HUES64 (cell line): ENCODE measurements at regions not wholly inside any gene's neighbourhood (a gene's known extent, or its start where the extent isn't known, plus 50 kb on each side); places are given as distances from the start of the nearest gene placed in this dataset.
"Not testable (repeated sequence)": the region's sequence is repeated elsewhere in the genome, so short reads cannot be mapped to it uniquely, and the experiment has no call there.

ENCODE experiments used
- H3K27ac ChIP-seq: 2 replicates; pipeline ENCODE4 v1.7.0; 2013; ENCODE audit warnings: low read depth, low read length, inconsistent platforms
- H3K27me3 ChIP-seq: 2 replicates; pipeline ENCODE4 v1.6.1; 2013; ENCODE audit warnings: mild to moderate bottlenecking, low read length; ENCODE audit not compliant: insufficient read depth
- H3K36me3 ChIP-seq: 2 replicates; pipeline ENCODE4 v1.6.1; 2013; ENCODE audit warnings: mild to moderate bottlenecking, low read length; ENCODE audit not compliant: insufficient read depth
- H3K4me1 ChIP-seq: 2 replicates; pipeline ENCODE4 v1.6.1; 2013; ENCODE audit warnings: mild to moderate bottlenecking, low read length, moderate library complexity; ENCODE audit not compliant: insufficient read depth
- H3K4me3 ChIP-seq: 2 replicates; pipeline ENCODE4 v1.5.1; 2013; ENCODE audit warnings: mild to moderate bottlenecking, low read length, moderate library complexity
- H3K9ac ChIP-seq: 2 replicates; pipeline ENCODE4 v1.6.1; 2013; ENCODE audit warnings: mild to moderate bottlenecking, low read depth, low read length
- H3K9me3 ChIP-seq: 2 replicates; pipeline ENCODE4 v1.6.1; 2013; ENCODE audit warnings: low read depth, low read length; ENCODE audit not compliant: insufficient read depth
- WGBS: fragments of 150-250, 120-280 bp; methylation state at CpG from one replicate; pipeline ENCODE4 v1.1.7; 2013; ENCODE audit warnings: missing lambda C conversion rate; 5-methylcytosine and 5-hydroxymethylcytosine counted together

DNA sequence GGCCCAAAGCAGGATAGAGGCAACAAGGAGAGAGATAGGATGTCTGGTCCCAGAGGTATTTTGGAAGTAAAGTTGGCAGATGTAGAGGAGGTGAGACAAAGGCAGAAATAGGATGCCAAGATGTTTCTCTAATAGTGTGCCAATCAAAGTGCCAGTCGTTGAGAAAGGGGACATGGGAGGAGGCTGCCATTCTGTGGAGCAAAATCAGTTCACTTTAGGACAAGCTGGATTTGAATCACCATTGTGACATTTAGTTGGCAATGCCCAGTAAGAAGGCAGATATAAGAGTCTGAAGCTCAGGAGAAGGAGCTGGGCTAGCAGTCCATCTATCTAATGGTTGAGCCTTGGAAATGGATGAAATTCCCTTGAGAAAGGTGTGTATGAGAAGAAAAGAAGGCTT lies 53.8 kb downstream of the ADRB2 start:
- Histone ChIP-seq H3K27me3 (no peaks in the 10 kb centered on the region), H3K36me3 (no peaks in the 10 kb centered on the region), H3K4me3 (no peak overlapping the region), H3K9ac (no peak overlapping the region), H3K27ac (no peak overlapping the region), H3K9me3 (no peaks in the 10 kb centered on the region), H3K4me1 (no peaks in the 10 kb centered on the region)
- 86% methylated on average over 1 of the region's 1 CpG for WGBS

DNA sequence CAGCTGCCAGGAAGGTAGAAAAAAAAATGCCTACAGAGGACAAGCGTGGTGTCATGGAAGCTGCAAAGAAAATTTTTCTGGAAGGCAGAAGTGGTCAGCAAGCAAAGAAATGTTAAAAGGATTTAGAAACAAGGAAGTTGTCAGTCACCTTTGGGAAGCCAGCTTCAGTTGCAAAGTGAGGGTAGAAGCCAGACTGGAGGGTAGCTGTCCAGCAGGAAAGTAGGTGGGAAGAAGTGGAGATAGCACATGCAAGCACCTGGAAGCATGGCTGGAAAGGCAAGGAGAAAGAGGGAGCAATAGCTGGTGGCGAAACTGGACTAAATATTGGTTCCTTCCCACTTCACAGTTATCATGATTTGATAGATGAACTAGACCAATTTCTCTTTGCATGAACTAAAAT lies 54.3 kb downstream of the ADRB2 start:
- no peak overlapping the region for H3K9ac ChIP-seq
- H3K27me3 ChIP-seq = no peaks in the 10 kb centered on the region
- H3K4me1 ChIP-seq = no peaks in the 10 kb centered on the region
- H3K4me3 ChIP-seq = no peak overlapping the region
- no peaks in the 10 kb centered on the region for H3K36me3 ChIP-seq
- no peaks in the 10 kb centered on the region for H3K9me3 ChIP-seq
- no peak overlapping the region for H3K27ac ChIP-seq
- WGBS = 92% methylated on average over 2 of the region's 2 CpGs

DNA sequence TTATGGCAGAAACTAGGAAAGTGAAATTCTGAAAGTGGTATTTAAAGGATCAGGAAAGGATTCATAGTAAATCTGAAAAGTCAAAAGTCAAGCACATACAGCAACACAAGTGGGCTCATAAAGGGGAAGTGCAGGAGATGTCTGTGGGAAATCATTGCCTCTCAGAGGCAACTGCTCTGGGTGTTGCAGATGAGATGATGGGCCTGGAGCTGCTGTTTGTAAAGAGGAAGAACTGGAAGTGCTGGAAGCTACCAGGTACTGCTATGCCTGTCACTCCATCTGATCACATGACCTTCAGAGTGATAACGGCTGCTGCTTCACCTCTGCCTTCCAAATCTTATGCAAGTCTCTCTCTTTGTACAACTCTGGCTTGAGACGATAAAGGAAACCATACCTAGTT lies 55.9 kb downstream of the ADRB2 start:
- no peak overlapping the region for H3K9ac ChIP-seq
- H3K27me3 ChIP-seq = no peaks in the 10 kb centered on the region
- H3K27ac ChIP-seq = no peak overlapping the region
- no peaks in the 10 kb centered on the region for H3K9me3 ChIP-seq
- H3K4me1 ChIP-seq = no peaks in the 10 kb centered on the region
- no peaks in the 10 kb centered on the region for H3K36me3 ChIP-seq
- 75% methylated on average over 2 of the region's 2 CpGs for WGBS
- no peak overlapping the region for H3K4me3 ChIP-seq

DNA sequence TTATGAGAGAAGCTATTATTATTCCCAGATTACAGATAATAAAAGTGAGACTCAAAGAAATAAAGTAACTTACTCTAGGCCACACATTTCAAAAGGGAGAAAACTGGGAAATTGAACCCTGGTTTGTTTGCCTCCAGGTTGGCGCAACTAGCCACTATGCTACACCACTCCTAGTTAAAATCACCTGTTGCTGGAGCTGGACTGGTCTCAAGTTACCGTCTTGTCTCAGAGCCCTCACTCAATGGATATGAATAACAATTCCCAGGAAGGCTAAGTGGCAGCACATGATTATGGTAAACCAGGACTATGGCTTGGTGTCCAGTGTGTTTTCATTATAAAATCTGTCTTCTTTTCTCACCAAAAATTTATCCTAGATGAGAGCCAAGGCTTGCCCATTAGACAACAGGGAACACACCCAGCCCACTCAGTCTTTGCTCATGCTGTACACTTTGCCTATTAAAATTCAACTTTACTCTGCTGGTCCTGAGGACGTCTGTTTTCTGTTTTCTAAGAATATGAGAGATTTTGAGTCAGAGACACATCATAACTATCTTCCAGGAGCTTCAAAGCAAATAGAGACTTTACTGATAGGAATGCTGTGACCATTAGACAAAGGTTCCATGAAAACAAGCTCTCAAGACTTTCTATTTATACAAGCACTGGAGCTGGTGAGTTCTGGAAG lies 58.1 kb downstream of the ADRB2 start:
- no peak overlapping the region for H3K9ac ChIP-seq
- no peaks in the 10 kb centered on the region for H3K9me3 ChIP-seq
- H3K27ac ChIP-seq = no peak overlapping the region
- H3K36me3 ChIP-seq = no peaks in the 10 kb centered on the region
- no peaks in the 10 kb centered on the region for H3K4me1 ChIP-seq
- WGBS = 78% methylated on average over 2 of the region's 3 CpGs
- H3K27me3 ChIP-seq = no peaks in the 10 kb centered on the region
- no peak overlapping the region for H3K4me3 ChIP-seq

DNA sequence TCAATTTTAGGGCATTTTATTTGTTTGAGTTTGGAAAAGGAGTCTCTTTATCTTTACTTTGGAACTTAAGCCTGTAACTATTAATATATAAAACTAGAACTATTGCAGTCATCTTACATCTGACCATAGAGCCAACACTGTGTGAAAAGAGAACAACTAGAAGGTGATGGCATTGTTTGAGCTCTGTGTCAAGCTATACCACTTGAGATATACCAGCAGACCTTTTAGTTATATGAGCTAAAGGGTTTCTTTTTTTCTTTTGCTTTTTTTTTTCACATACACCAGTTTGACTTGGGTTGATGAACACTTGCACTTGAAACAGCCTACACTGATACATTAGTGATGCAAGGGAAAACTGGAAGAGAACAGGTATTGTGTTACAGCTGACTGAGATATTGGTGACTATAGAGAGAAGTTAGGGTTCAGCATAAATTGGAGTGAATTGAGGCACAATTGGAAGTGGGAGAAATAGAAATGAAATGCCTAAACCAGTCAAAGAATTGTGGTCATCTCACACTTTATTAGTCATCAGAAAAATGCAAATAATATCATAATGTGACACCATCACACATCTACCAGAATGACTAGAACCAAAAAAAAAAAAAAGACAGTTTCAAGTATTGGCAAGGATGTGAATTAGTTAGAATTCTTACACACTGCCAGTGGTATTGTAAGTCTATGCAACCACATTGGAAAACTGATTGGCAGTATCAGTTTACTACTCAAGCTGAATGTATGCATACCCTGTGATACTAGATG lies 60.9 kb downstream of the ADRB2 start:
- H3K9me3 ChIP-seq = no peaks in the 10 kb centered on the region
- no peak overlapping the region for H3K9ac ChIP-seq
- H3K36me3 ChIP-seq = no peaks in the 10 kb centered on the region
- no peaks in the 10 kb centered on the region for H3K27me3 ChIP-seq
- H3K4me3 ChIP-seq = no peak overlapping the region
- no peak overlapping the region for H3K27ac ChIP-seq
- H3K4me1 ChIP-seq = no peaks in the 10 kb centered on the region

DNA sequence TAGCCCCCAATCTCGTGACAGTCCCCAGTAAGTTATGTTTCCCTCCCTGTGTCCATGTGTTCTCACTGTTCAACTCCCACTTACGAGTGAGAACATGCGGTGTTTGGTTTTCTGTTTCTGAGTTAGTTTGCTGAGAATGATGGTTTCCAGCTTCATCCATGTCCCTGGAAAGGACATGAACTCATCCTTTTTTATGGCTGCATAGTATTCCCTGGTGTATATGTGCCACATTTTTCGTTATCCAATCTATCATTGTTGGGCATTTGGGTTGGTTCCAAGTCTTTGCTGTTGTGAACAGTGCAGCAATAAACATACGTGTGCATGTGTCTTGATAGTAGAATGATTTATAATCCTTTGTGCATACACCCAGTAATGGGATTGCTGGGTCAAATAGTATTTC lies 63.5 kb downstream of the ADRB2 start:
- not testable (repeated sequence) for H3K9me3 ChIP-seq, H3K27me3 ChIP-seq, H3K27ac ChIP-seq, H3K36me3 ChIP-seq, H3K9ac ChIP-seq, H3K4me3 ChIP-seq, H3K4me1 ChIP-seq
- WGBS = 87% methylated on average over 5 of the region's 5 CpGs

DNA sequence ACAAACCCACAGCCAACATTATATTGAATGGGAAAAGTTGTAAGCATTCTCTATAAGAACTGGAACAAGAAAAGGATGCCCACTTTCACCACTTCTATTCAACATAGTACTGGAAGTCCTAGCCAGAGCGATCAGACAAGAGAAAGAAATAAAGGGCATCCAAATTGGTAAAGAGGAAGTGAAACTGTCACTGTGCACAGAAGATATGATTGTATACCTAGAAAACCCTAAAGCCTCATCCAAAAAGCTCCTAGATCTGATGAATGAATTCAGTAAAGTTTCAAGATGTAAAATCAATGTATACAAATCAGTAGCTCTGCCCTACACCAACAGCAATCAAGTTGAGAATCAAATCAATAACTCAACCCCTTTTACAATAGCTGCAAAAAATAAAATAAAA lies 69.0 kb downstream of the ADRB2 start:
- H3K9ac ChIP-seq, H3K27ac ChIP-seq, H3K27me3 ChIP-seq, H3K36me3 ChIP-seq, H3K9me3 ChIP-seq, H3K4me1 ChIP-seq, H3K4me3 ChIP-seq: not testable (repeated sequence)
- no CpG with 5 or more reads among the region's 1 CpG for WGBS

DNA sequence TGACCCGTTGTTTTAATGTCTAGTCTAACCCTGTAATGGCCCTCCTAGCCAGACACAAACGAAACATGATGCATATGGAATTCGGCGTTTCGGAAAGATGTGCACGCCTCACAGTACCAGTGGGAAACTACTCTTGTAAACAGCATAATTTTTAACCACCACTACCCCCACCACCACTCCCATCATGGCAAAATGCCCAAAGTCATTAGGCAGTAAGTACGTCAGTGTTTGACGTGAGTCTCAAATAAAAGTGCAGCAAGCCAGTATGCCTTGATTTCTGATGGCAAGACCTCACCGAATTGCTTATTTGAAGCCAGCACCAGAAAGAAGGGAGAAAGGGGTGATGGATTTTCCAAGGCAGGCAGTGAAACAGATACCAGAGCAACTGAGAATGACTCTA lies 71.4 kb downstream of the ADRB2 start:
- no peaks in the 10 kb centered on the region for H3K36me3 ChIP-seq
- 96% methylated on average over 9 of the region's 9 CpGs for WGBS
- H3K9ac ChIP-seq = no peak overlapping the region
- H3K4me1 ChIP-seq = no peaks in the 10 kb centered on the region
- H3K27me3 ChIP-seq = no peaks in the 10 kb centered on the region
- H3K9me3 ChIP-seq = no peaks in the 10 kb centered on the region
- no peak overlapping the region for H3K4me3 ChIP-seq
- H3K27ac ChIP-seq = no peak overlapping the region

DNA sequence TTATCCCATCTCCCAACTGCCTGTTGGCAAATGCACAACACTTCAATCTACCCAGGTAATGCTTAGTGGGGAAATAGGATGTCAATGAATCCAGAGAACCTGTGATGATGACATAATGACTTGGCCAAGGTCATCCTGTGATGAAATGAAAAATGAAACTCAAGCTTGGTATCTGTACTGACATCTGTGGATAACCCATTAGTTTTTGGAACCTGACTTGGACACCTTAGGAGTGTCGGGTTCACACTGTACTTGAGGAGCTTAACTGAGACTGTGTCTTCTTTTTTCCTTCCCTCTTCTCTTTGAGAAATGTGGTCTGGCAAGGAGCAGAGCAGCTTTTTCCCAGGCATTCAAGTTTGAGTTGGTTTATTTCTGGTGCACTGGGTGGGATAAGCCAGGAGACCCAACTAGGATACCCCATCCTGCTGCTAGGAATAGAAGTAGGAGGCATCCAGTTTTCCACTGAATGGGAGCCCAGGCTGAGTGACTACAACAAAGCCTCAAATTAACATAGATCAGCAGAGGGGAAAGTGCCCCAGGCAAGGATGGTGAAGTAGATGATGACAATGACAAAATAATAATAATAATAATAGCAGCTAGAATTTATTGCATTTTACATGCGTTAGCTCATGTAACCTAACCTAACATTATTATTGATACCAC lies 72.1 kb downstream of the ADRB2 start:
- Histone ChIP-seq H3K4me1 (no peaks in the 10 kb centered on the region), H3K4me3 (no peak overlapping the region), H3K27me3 (no peaks in the 10 kb centered on the region), H3K27ac (no peak overlapping the region), H3K36me3 (no peaks in the 10 kb centered on the region), H3K9me3 (no peaks in the 10 kb centered on the region), H3K9ac (no peak overlapping the region)
- whole genome bisulfite sequencing = 93% methylated on average over 1 of the region's 2 CpGs

DNA sequence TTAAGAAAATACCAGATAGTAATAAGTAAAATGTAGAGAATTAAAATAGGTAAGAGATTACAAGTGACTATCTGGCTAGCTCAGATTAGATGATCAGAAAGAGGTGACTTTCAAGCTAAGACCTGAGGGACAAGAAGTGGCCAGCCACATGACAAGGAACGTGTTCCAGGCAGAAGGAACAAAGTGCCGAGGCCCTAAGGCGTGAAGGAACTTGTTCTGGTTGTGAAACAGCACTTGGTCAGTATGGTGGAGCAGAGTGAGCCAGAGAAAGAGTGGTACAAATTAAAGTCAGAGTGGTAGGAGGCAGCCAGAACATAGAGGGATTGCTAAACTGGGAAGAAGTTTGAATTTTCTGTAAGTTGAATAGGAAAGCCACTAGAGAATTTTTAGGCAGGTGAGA lies 73.6 kb downstream of the ADRB2 start:
- Histone ChIP-seq H3K27me3 (no peaks in the 10 kb centered on the region), H3K9me3 (no peaks in the 10 kb centered on the region), H3K9ac (no peak overlapping the region), H3K4me1 (no peaks in the 10 kb centered on the region), H3K36me3 (no peaks in the 10 kb centered on the region), H3K27ac (no peak overlapping the region), H3K4me3 (no peak overlapping the region)
- 93% methylated on average over 3 of the region's 3 CpGs for WGBS

DNA sequence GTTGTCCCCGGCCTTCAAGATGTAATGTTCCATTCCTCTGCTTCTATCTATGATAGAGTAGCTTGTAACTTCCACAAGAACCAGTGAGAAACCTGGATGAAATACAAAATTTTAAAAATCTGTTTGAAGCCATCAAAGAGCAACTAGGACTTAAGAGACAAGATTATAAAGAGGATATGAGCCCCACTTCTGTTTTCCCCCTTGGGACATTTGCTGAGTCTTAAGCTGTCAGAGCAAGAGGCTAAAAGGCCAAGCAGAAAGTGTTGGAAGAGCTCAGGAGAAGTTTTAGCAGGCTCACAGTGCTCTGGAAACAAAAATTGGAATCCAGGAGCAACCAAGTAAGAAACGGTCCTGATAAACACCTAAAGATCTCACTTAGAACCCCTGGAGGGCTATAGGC lies 76.1 kb downstream of the ADRB2 start:
- Histone ChIP-seq H3K27ac (no peak overlapping the region), H3K36me3 (no peaks in the 10 kb centered on the region), H3K4me1 (no peaks in the 10 kb centered on the region), H3K4me3 (no peak overlapping the region), H3K9ac (no peak overlapping the region), H3K9me3 (no peaks in the 10 kb centered on the region), H3K27me3 (no peaks in the 10 kb centered on the region)
- 79% methylated on average over 2 of the region's 2 CpGs for WGBS
